H1 (cell line): ENCODE measurements at regions not wholly inside any gene's neighbourhood (a gene's known extent, or its start where the extent isn't known, plus 50 kb on each side); places are given as distances from the start of the nearest gene placed in this dataset.

Experiments used
- CTCF ChIA-PET: fragments of 300-600 bp; sonication (Branson Sonifier 250); formaldehyde crosslinking; loops from one replicate; lab custom pipeline; 2021; ENCODE audit not compliant: partially characterized antibody; lab: Charles Lee
- POLR2A ChIA-PET: fragments of 300-600 bp; sonication (Branson Sonifier 250); formaldehyde crosslinking; loops from one replicate; lab custom pipeline; 2021; ENCODE audit warnings: inconsistent platforms; ENCODE audit not compliant: partially characterized antibody; lab: Charles Lee
- DNase-seq, 2 experiments: peaks; one replicate each; pipeline versions ENCODE4 v3.0.0 to v3.0.0-alpha.2; 2010 to 2022; ENCODE audit warnings: low spot score in 2 of 2, low read depth in 1 of 2, mixed read lengths in 1 of 2
- FAIRE-seq: peaks from 2 replicates; lab custom pipeline; 2011; peaks lifted over from hg19 to GRCh38; lab: Jason Lieb, UNC
- H2AFZ ChIP-seq: 2 replicates; pipeline ENCODE4 v1.8.1; 2012; ENCODE audit warnings: low read length, inconsistent platforms
- H2AK5ac ChIP-seq: 2 replicates; pipeline ENCODE4 v1.6.1; 2013; ENCODE audit warnings: low read depth, low read length
- H2BK120ac ChIP-seq: replicated peaks from 2 replicates; pipeline ENCODE3; 2013; ENCODE audit warnings: low read depth, low read length, inconsistent platforms
- H2BK12ac ChIP-seq: 2 replicates; pipeline ENCODE4 v1.6.1; 2013; ENCODE audit warnings: low read depth, low read length
- H2BK15ac ChIP-seq: 2 replicates; pipeline ENCODE4 v1.6.1; 2013; ENCODE audit warnings: low read length
- H2BK20ac ChIP-seq: 2 replicates; pipeline ENCODE4 v1.6.1; 2013; ENCODE audit warnings: low read length
- H2BK5ac ChIP-seq: 2 replicates; pipeline ENCODE4 v1.6.1; 2013; ENCODE audit warnings: low read depth, low read length
- H3K14ac ChIP-seq: 2 replicates; pipeline ENCODE4 v1.6.1; 2013; ENCODE audit warnings: inconsistent platforms; ENCODE audit not compliant: insufficient read length
- H3K18ac ChIP-seq: 2 replicates; pipeline ENCODE4 v1.6.1; 2013; ENCODE audit warnings: low read length; ENCODE audit errors: extremely low read depth
- H3K23ac ChIP-seq: 2 replicates; pipeline ENCODE4 v1.6.1; 2013; ENCODE audit warnings: inconsistent platforms; ENCODE audit not compliant: insufficient read length
- H3K23me2 ChIP-seq: 2 replicates; pipeline ENCODE4 v1.6.1; 2013; ENCODE audit warnings: low read depth, low read length
- H3K27ac ChIP-seq: 2 replicates; pipeline ENCODE4 v1.6.1; 2011; ENCODE audit warnings: low read depth, low read length, inconsistent platforms
- H3K27me3 ChIP-seq, 4 experiments: replicated peaks in 1 of 4; 1 replicate in 1 of 4; 2 replicates in 3 of 4; pipeline versions ENCODE4 v1.6.1 to v1.8.1; 2011 to 2013; ENCODE audit warnings: low read length in 3 of 4, mild to moderate bottlenecking in 3 of 4, inconsistent platforms in 2 of 4, mixed read lengths in 2 of 4, moderate library complexity in 1 of 4; ENCODE audit not compliant: control insufficient read depth in 3 of 4, insufficient read depth in 3 of 4; ENCODE audit errors: extremely low read depth in 1 of 4
- H3K36me3 ChIP-seq, 4 experiments: 2 replicates each; pipeline versions ENCODE4 v1.6.1 to v1.8.1; 2011 to 2013; ENCODE audit warnings: mild to moderate bottlenecking in 4 of 4, low read length in 3 of 4, moderate library complexity in 2 of 4, control low read depth in 1 of 4, inconsistent platforms in 1 of 4; ENCODE audit not compliant: insufficient read depth in 4 of 4, control insufficient read depth in 2 of 4
- H3K4ac ChIP-seq: replicated peaks from 2 replicates; pipeline ENCODE3; 2013; ENCODE audit warnings: low read length, low read depth, mixed read lengths, inconsistent platforms; ENCODE audit not compliant: insufficient read length
- H3K4me1 ChIP-seq, 4 experiments: replicated peaks in 1 of 4; 1 replicate in 1 of 4; 2 replicates in 3 of 4; pipeline versions ENCODE4 v1.6.1 to v1.8.1; 2011 to 2013; ENCODE audit warnings: low read length in 3 of 4, inconsistent platforms in 2 of 4, mixed read lengths in 1 of 4; ENCODE audit not compliant: insufficient read depth in 4 of 4, control insufficient read depth in 3 of 4
- H3K4me2 ChIP-seq, 2 experiments: 2 replicates each; pipeline versions ENCODE4 v1.6.1 to v1.8.1; 2011 to 2013; ENCODE audit warnings: low read depth in 2 of 2, low read length in 2 of 2, control low read depth in 1 of 2, inconsistent platforms in 1 of 2, mild to moderate bottlenecking in 1 of 2; ENCODE audit not compliant: insufficient read depth in 1 of 2
- H3K4me3 ChIP-seq, 4 experiments: fragments of 200-600, 300-600 bp in 1 of 4; sonication (generic), shearing (Covaris generic), sonication (Bioruptor Twin) in 1 of 4; 2 replicates each; pipeline versions ENCODE4 v1.5.1 to v1.8.1; 2011 to 2016; ENCODE audit warnings: low read length in 4 of 4, low read depth in 3 of 4, control low read depth in 2 of 4, inconsistent platforms in 2 of 4, mild to moderate bottlenecking in 2 of 4, mixed read lengths in 1 of 4, moderate library complexity in 1 of 4; ENCODE audit not compliant: insufficient read depth in 2 of 4; ENCODE audit errors: extremely low read depth in 1 of 4
- H3K56ac ChIP-seq: replicated peaks from 2 replicates; pipeline ENCODE3; 2013; ENCODE audit warnings: low read depth, mild to moderate bottlenecking, mixed read lengths, low read length, inconsistent platforms; ENCODE audit not compliant: insufficient read length
- H3K79me1 ChIP-seq: 2 replicates; pipeline ENCODE4 v1.6.1; 2013; ENCODE audit warnings: low read depth, low read length, control low read depth
- H3K79me2 ChIP-seq, 2 experiments: 2 replicates each; pipeline versions ENCODE4 v1.6.1 to v1.8.1; 2012 to 2013; ENCODE audit warnings: low read length in 2 of 2, mild to moderate bottlenecking in 2 of 2, inconsistent platforms in 1 of 2; ENCODE audit not compliant: insufficient read depth in 2 of 2, control insufficient read depth in 1 of 2
- H3K9ac ChIP-seq, 4 experiments: replicated peaks in 1 of 4; 1 replicate in 1 of 4; 2 replicates in 3 of 4; pipeline versions ENCODE4 v1.6.1 to v1.8.1; 2011 to 2013; ENCODE audit warnings: low read depth in 3 of 4, low read length in 3 of 4, control low read depth in 2 of 4, mild to moderate bottlenecking in 2 of 4, moderate library complexity in 2 of 4, inconsistent platforms in 1 of 4; ENCODE audit errors: extremely low read depth in 1 of 4
- H3K9me3 ChIP-seq, 2 experiments: 2 replicates each; pipeline versions ENCODE4 v1.6.1 to v1.8.1; 2012 to 2013; ENCODE audit warnings: mild to moderate bottlenecking in 2 of 2, moderate library complexity in 2 of 2, control low read depth in 1 of 2, inconsistent platforms in 1 of 2, low read depth in 1 of 2, low read length in 1 of 2, mixed read lengths in 1 of 2; ENCODE audit not compliant: insufficient read depth in 2 of 2
- H4K20me1 ChIP-seq, 2 experiments: replicated peaks in 1 of 2; 2 replicates each; pipeline versions ENCODE3 to v1.8.1; 2011 to 2013; ENCODE audit warnings: inconsistent platforms in 2 of 2, low read length in 2 of 2, mild to moderate bottlenecking in 1 of 2; ENCODE audit not compliant: insufficient read depth in 2 of 2, control insufficient read depth in 1 of 2
- H4K5ac ChIP-seq: 2 replicates; pipeline ENCODE4 v1.6.1; 2013; ENCODE audit warnings: low read length, low read depth, mixed read lengths, inconsistent platforms; ENCODE audit not compliant: insufficient read length
- H4K8ac ChIP-seq: 2 replicates; pipeline ENCODE4 v1.8.0; 2013; ENCODE audit warnings: mild to moderate bottlenecking, moderate library complexity, low read length, inconsistent platforms; ENCODE audit not compliant: insufficient read depth; ENCODE audit errors: extremely low read depth
- H4K91ac ChIP-seq: replicated peaks from 2 replicates; pipeline ENCODE3; 2013; ENCODE audit warnings: low read length, mixed read lengths, inconsistent platforms; ENCODE audit not compliant: insufficient read length
- CBX8 ChIP-seq: fragments of 300-800, 300-1000 bp; sonication (generic); IDR thresholded peaks from 2 replicates; pipeline ENCODE4 v1.7.1; 2016; ENCODE audit warnings: low read depth, low read length, borderline replicate concordance
- CEBPB ChIP-seq: IDR thresholded peaks from 2 replicates; pipeline ENCODE4 v1.6.1; 2012; ENCODE audit warnings: low read depth, low read length
- JUND ChIP-seq: IDR thresholded peaks from 2 replicates; pipeline ENCODE4 v1.6.1; 2011; ENCODE audit warnings: mild to moderate bottlenecking, improper control_type of control experiment, low read length
- POLR2AphosphoS5 ChIP-seq: IDR thresholded peaks from 2 replicates; pipeline ENCODE4 v1.6.1; 2011; ENCODE audit warnings: low read depth, low read length
- SP4 ChIP-seq: IDR thresholded peaks from 2 replicates; pipeline ENCODE4 v1.6.1; 2012; ENCODE audit warnings: low read length, inconsistent platforms
- WGBS, 2 experiments: shearing (Covaris generic) in 1 of 2; methylation state at CpG; one replicate each; pipeline versions ENCODE4 v1.1.6 to v1.1.7; 2013 to 2015; ENCODE audit warnings: low lambda C conversion rate in 2 of 2, mixed read lengths in 2 of 2, inconsistent platforms in 1 of 2, low coverage in 1 of 2, missing lambda C conversion rate in 1 of 2; ENCODE audit not compliant: insufficient replicate concordance in 2 of 2, insufficient coverage in 1 of 2, insufficient read length in 1 of 2; ENCODE audit errors: extremely low coverage in 1 of 2, missing lambda C conversion rate in 1 of 2; 5-methylcytosine and 5-hydroxymethylcytosine counted together

DNA sequence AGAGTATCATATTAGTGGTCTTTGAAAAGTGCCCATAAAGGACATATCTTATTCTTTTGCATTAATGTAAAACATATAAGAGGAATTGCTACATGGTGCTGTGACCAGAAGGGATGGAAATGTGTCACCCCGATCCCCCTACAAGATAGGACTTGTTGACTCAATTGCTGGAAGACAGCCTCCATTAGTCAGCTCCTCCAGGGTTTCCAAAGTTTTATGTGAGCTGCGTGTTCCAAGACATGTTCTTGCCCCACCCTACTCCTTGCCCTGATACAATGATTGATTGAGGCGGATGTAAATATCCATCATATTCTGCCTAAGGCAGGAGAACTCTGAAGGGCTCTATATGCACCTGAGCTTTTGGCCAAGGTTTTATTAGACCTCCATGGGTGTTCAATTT, 541.0 kb upstream of the ZEB2 start:
- H2BK20ac ChIP-seq: no peak overlapping the region
- no peak overlapping the region for H3K27ac ChIP-seq
- 93% methylated on average over 3 of the region's 3 CpGs; no CpG with 5 or more reads in 1 of the 2 experiments for WGBS, 2 experiments

More for the DNA sequence above, 541.0 kb upstream of the ZEB2 start:
- H3K36me3 ChIP-seq: no peaks in the 10 kb centered on the region
- 0 out of 7 replicates have a peak, but pooled peaks cover 0 to 4% (median 0%) of the 10 kb centered on the region in 4 experiments for H3K4me1 ChIP-seq
- H3K79me2 ChIP-seq: no peaks in the 10 kb centered on the region
- H3K14ac ChIP-seq: no peak overlapping the region
- H2AK5ac ChIP-seq: no peak overlapping the region
- H3K27me3 ChIP-seq: no peaks in the 10 kb centered on the region
- H3K9ac ChIP-seq: no peak overlapping the region
- CTCF ChIA-PET: no interaction called here
- no peaks in the 10 kb centered on the region for H3K9me3 ChIP-seq
- POLR2A ChIA-PET: no interaction called here
- FAIRE-seq: no peak
- no peak overlapping the region for H3K18ac ChIP-seq
- H4K5ac ChIP-seq: no peak overlapping the region
- H2BK12ac ChIP-seq: no peak overlapping the region
- no peaks in the 10 kb centered on the region for H4K20me1 ChIP-seq
- no peaks in the 10 kb centered on the region for H3K23me2 ChIP-seq
- no peak overlapping the region for H2AFZ ChIP-seq
- H2BK5ac ChIP-seq: no peak overlapping the region
- no peaks in the 10 kb centered on the region for H3K79me1 ChIP-seq
- H2BK120ac ChIP-seq: no peak overlapping the region
- no peak overlapping the region for H3K56ac ChIP-seq
- H2BK15ac ChIP-seq: no peak overlapping the region
- DNase-seq: no peak
- no peak overlapping the region for H3K23ac ChIP-seq
- H4K8ac ChIP-seq: no peak overlapping the region
- TF ChIP-seq POLR2AphosphoS5: no peak
- no peak for TF ChIP-seq CEBPB
- no peak for TF ChIP-seq CBX8
- no peak for TF ChIP-seq JUND
- TF ChIP-seq SP4: no peak
- no peak overlapping the region for H4K91ac ChIP-seq
- H3K4me3 ChIP-seq: no peak overlapping the region
- no peak overlapping the region for H3K4ac ChIP-seq
- no peak overlapping the region for H3K4me2 ChIP-seq
